Peyer's patch (tissue), 4 donors: ENCODE measurements at regions not wholly inside any gene's neighbourhood (a gene's known extent, or its start where the extent isn't known, plus 50 kb on each side); places are given as distances from the start of the nearest gene placed in this dataset.

Experiments used
- POLR2A ChIP-seq, 2 donors: fragments of 450-650 bp; IDR thresholded peaks; one replicate each; pipeline ENCODE4 v1.5.1; 2017; ENCODE audit warnings: antibody characterized with exemption in 2 of 2, mild to moderate bottlenecking in 2 of 2, moderate library complexity in 2 of 2
- TF ChIP-seq, protein P1 (sequence below), 6 experiments: fragments of 450-650 bp in 4 of 6; fragments of 200-600 bp in 2 of 6; sonication (generic) in 1 of 6; IDR thresholded peaks; one replicate each; pipeline ENCODE4 v1.5.1; 2017 to 2019; ENCODE audit warnings: antibody characterized with exemption in 6 of 6, mild to moderate bottlenecking in 3 of 6, moderate library complexity in 1 of 6

DNA sequence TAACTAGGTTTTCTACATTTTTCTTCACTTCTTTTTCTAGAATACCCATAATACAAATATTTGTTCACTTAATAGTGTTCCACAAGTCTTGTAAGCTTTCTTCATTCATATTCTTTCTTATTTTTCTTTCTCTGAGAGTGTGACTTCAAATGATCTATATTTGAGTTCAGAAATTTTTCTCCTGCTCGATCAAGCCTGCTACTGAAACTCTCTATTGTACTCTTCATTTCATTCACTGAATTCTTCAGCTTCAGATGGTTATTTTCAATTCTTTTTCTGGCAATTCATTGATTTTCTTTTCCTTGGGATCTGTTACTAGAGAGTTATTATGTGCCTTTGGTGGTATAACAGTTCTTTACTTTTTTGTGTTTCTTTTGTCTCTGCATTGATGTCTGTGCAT lies 82.5 kb upstream of the CAMK1G start:
- no peak for TF ChIP-seq POLR2A (IDR thresholded peaks at IDR 0.05)
- TF ChIP-seq, protein P1, sequence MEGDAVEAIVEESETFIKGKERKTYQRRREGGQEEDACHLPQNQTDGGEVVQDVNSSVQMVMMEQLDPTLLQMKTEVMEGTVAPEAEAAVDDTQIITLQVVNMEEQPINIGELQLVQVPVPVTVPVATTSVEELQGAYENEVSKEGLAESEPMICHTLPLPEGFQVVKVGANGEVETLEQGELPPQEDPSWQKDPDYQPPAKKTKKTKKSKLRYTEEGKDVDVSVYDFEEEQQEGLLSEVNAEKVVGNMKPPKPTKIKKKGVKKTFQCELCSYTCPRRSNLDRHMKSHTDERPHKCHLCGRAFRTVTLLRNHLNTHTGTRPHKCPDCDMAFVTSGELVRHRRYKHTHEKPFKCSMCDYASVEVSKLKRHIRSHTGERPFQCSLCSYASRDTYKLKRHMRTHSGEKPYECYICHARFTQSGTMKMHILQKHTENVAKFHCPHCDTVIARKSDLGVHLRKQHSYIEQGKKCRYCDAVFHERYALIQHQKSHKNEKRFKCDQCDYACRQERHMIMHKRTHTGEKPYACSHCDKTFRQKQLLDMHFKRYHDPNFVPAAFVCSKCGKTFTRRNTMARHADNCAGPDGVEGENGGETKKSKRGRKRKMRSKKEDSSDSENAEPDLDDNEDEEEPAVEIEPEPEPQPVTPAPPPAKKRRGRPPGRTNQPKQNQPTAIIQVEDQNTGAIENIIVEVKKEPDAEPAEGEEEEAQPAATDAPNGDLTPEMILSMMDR (IDR thresholded peaks at IDR 0.05), result no peak
